Duodenal mucosa (tissue), 2 donors: ENCODE measurements at regions not wholly inside any gene's neighbourhood (a gene's known extent, or its start where the extent isn't known, plus 50 kb on each side); places are given as distances from the start of the nearest gene placed in this dataset.
"Not testable (repeated sequence)": the region's sequence is repeated elsewhere in the genome, so short reads cannot be mapped to it uniquely, and the experiment has no call there.

Experiments used
- H3K27ac ChIP-seq: one replicate; pipeline ENCODE4 v1.7.0; 2013; ENCODE audit warnings: low read depth, low read length
- H3K27me3 ChIP-seq, 2 donors: one replicate each; pipeline ENCODE4 v1.7.0; 2013; ENCODE audit warnings: low read length in 2 of 2, control low read depth in 1 of 2; ENCODE audit not compliant: insufficient read depth in 2 of 2, control insufficient read depth in 1 of 2
- H3K36me3 ChIP-seq, 2 donors: one replicate each; pipeline ENCODE4 v1.7.0; 2013; ENCODE audit warnings: low read length in 2 of 2, control low read depth in 1 of 2; ENCODE audit not compliant: insufficient read depth in 2 of 2, control insufficient read depth in 1 of 2
- H3K4me1 ChIP-seq, 2 donors: one replicate each; pipeline ENCODE4 v1.7.0; 2013; ENCODE audit warnings: low read length in 2 of 2, control low read depth in 1 of 2; ENCODE audit not compliant: insufficient read depth in 2 of 2, control insufficient read depth in 1 of 2
- H3K4me3 ChIP-seq, 2 donors: one replicate each; pipeline ENCODE4 v1.7.0; 2013; ENCODE audit warnings: low read length in 2 of 2, low read depth in 1 of 2
- H3K9ac ChIP-seq, 2 donors: one replicate each; pipeline ENCODE4 v1.7.0; 2013; ENCODE audit warnings: low read length in 2 of 2, low read depth in 1 of 2
- H3K9me3 ChIP-seq, 2 donors: one replicate each; pipeline ENCODE4 v1.7.0; 2013; ENCODE audit warnings: low read length in 2 of 2, control low read depth in 1 of 2; ENCODE audit not compliant: control insufficient read depth in 1 of 2

- H3K27ac ChIP-seq, result no peak overlapping the region
- H3K9ac ChIP-seq, result no peak overlapping the region
- H3K27me3 ChIP-seq, result no peaks in the 10 kb centered on the region
- no peaks in the 10 kb centered on the region for H3K9me3 ChIP-seq
- no peak overlapping the region for H3K4me3 ChIP-seq
- no peaks in the 10 kb centered on the region for H3K4me1 ChIP-seq
- H3K36me3 ChIP-seq, result no peaks in the 10 kb centered on the region
These were observed 288.2 kb upstream of the MAGI2 start for GRCh38 chr7:79741684-79742083.

GRCh38 chr7:79740076-79740475, 286.6 kb upstream of the MAGI2 start:
- H3K9me3 ChIP-seq, result no peaks in the 10 kb centered on the region
- no peak overlapping the region for H3K9ac ChIP-seq
- no peaks in the 10 kb centered on the region for H3K27me3 ChIP-seq
- H3K4me1 ChIP-seq, result no peaks in the 10 kb centered on the region
- no peaks in the 10 kb centered on the region for H3K36me3 ChIP-seq
- H3K27ac ChIP-seq, result no peak overlapping the region
- no peak overlapping the region for H3K4me3 ChIP-seq

GRCh38 chr7:79739036-79739709, 285.7 kb upstream of the MAGI2 start:
- not testable (repeated sequence) for H3K27me3 ChIP-seq, H3K36me3 ChIP-seq, H3K9ac ChIP-seq, H3K9me3 ChIP-seq, H3K27ac ChIP-seq, H3K4me3 ChIP-seq, H3K4me1 ChIP-seq

GRCh38 chr7:79736418-79736817, 283.0 kb upstream of the MAGI2 start:
- Histone ChIP-seq H3K36me3 (no peaks in the 10 kb centered on the region), H3K9me3 (peaks cover 0 to 7% of the 10 kb centered on the region in 2 donors), H3K27me3 (no peaks in the 10 kb centered on the region), H3K4me3 (no peak overlapping the region), H3K4me1 (no peaks in the 10 kb centered on the region), H3K27ac (no peak overlapping the region), H3K9ac (no peak overlapping the region)

- H3K27me3 ChIP-seq, result no peaks in the 10 kb centered on the region
- H3K4me1 ChIP-seq, result no peaks in the 10 kb centered on the region
- H3K9ac ChIP-seq, result no peak overlapping the region
- H3K27ac ChIP-seq, result no peak overlapping the region
- H3K9me3 ChIP-seq, result peaks cover 0 to 7% of the 10 kb centered on the region in 2 donors
- no peaks in the 10 kb centered on the region for H3K36me3 ChIP-seq
- H3K4me3 ChIP-seq, result no peak overlapping the region
These were observed 281.5 kb upstream of the MAGI2 start for GRCh38 chr7:79735012-79735411.

GRCh38 chr7:79734181-79734580, 280.7 kb upstream of the MAGI2 start:
- H3K4me3 ChIP-seq, result no peak overlapping the region
- H3K36me3 ChIP-seq, result no peaks in the 10 kb centered on the region
- no peaks in the 10 kb centered on the region for H3K27me3 ChIP-seq
- no peak overlapping the region for H3K9ac ChIP-seq
- no peaks in the 10 kb centered on the region for H3K4me1 ChIP-seq
- no peak overlapping the region for H3K27ac ChIP-seq
- peaks cover 0 to 7% of the 10 kb centered on the region in 2 donors for H3K9me3 ChIP-seq

GRCh38 chr7:79732535-79732934, 279.1 kb upstream of the MAGI2 start:
- no peaks in the 10 kb centered on the region for H3K36me3 ChIP-seq
- H3K4me3 ChIP-seq, result no peak overlapping the region
- no peaks in the 10 kb centered on the region for H3K27me3 ChIP-seq
- no peak overlapping the region for H3K27ac ChIP-seq
- peaks cover 0 to 7% of the 10 kb centered on the region in 2 donors for H3K9me3 ChIP-seq
- H3K4me1 ChIP-seq, result no peaks in the 10 kb centered on the region
- no peak overlapping the region for H3K9ac ChIP-seq

GRCh38 chr7:79730971-79731370, 277.5 kb upstream of the MAGI2 start:
- Histone ChIP-seq H3K27me3 (no peaks in the 10 kb centered on the region), H3K9ac (no peak overlapping the region), H3K27ac (no peak overlapping the region), H3K4me1 (no peaks in the 10 kb centered on the region), H3K9me3 (peaks cover 0 to 7% of the 10 kb centered on the region in 2 donors), H3K4me3 (no peak overlapping the region), H3K36me3 (no peaks in the 10 kb centered on the region)

- Histone ChIP-seq H3K4me1 (no peaks in the 10 kb centered on the region), H3K9me3 (no peaks in the 10 kb centered on the region), H3K9ac (no peak overlapping the region), H3K27me3 (no peaks in the 10 kb centered on the region), H3K4me3 (no peak overlapping the region), H3K27ac (no peak overlapping the region), H3K36me3 (no peaks in the 10 kb centered on the region)
These were observed 270.6 kb upstream of the MAGI2 start for GRCh38 chr7:79723833-79724618.

GRCh38 chr7:79722217-79722616, 268.8 kb upstream of the MAGI2 start:
- H3K27me3 ChIP-seq, result no peaks in the 10 kb centered on the region
- no peaks in the 10 kb centered on the region for H3K9me3 ChIP-seq
- no peak overlapping the region for H3K4me3 ChIP-seq
- no peak overlapping the region for H3K27ac ChIP-seq
- no peaks in the 10 kb centered on the region for H3K4me1 ChIP-seq
- H3K9ac ChIP-seq, result no peak overlapping the region
- H3K36me3 ChIP-seq, result no peaks in the 10 kb centered on the region
